Calu3 (cell line): ENCODE measurements at regions not wholly inside any gene's neighbourhood (a gene's known extent, or its start where the extent isn't known, plus 50 kb on each side); places are given as distances from the start of the nearest gene placed in this dataset.

ENCODE experiments used
- BruUV-seq: library from RNA; stranded (reverse); fragments of 400-500 nt; replicated peaks from 2 replicates; lab custom pipeline; 2021; lab: Mats Ljungman, UMichigan
- CTCF ChIA-PET: fragments of 300-600 bp; sonication (Branson Sonifier 250); formaldehyde crosslinking; loops from one replicate; lab custom pipeline; 2022; ENCODE audit warnings: antibody characterized with exemption; lab: Charles Lee
- DNase-seq: peaks from one replicate; pipeline ENCODE4 v3.0.0; 2022
- H3K27ac Mint-ChIP-seq: one replicate; pipeline ENCODE4 v1.8.0; 2022; ENCODE audit warnings: mixed read lengths; ENCODE audit not compliant: unreplicated experiment
- H3K27me3 Mint-ChIP-seq: one replicate; pipeline ENCODE4 v1.8.0; 2022; ENCODE audit warnings: mixed read lengths; ENCODE audit not compliant: unreplicated experiment
- H3K36me3 Mint-ChIP-seq: one replicate; pipeline ENCODE4 v1.8.0; 2022; ENCODE audit warnings: mild to moderate bottlenecking, moderate library complexity, mixed read lengths; ENCODE audit not compliant: insufficient read depth, unreplicated experiment
- H3K4me1 Mint-ChIP-seq: one replicate; pipeline ENCODE4 v1.8.0; 2022; ENCODE audit warnings: mild to moderate bottlenecking, low read depth, mixed read lengths; ENCODE audit not compliant: unreplicated experiment
- H3K4me3 Mint-ChIP-seq: one replicate; pipeline ENCODE4 v1.8.0; 2022; ENCODE audit warnings: mild to moderate bottlenecking, low read depth, moderate library complexity, mixed read lengths; ENCODE audit not compliant: unreplicated experiment
- H3K9me3 Mint-ChIP-seq: one replicate; pipeline ENCODE4 v1.8.0; 2022; ENCODE audit warnings: low read depth, mixed read lengths; ENCODE audit not compliant: unreplicated experiment
- CTCF ChIP-seq: fragments of 200-600 bp; IDR thresholded peaks from one replicate; pipeline ENCODE4 v1.8.0; 2022; ENCODE audit warnings: antibody characterized with exemption; ENCODE audit not compliant: unreplicated experiment
- intact Hi-C: fragments of 100-400 bp; cut with micrococcal nuclease; formaldehyde crosslinking; loops from one replicate; pipeline ENCODE4 v1.10.0; 2022; ENCODE audit not compliant: unreplicated experiment

- no peak for DNase-seq
- TF ChIP-seq CTCF: no peak
- no peak overlapping the region for H3K27ac Mint-ChIP-seq
- H3K4me3 Mint-ChIP-seq: no peak overlapping the region
- no TSS peak for BruUV-seq
- no peaks in the 10 kb centered on the region for H3K36me3 Mint-ChIP-seq
- intact Hi-C loops: no loop called here
- CTCF ChIA-PET: interaction anchor here (0.6 kb wide), 1 partner anchor 31 kb away, joined by 3 read pairs; no protein-coding TSS in a partner anchor
- no peaks in the 10 kb centered on the region for H3K9me3 Mint-ChIP-seq
- H3K27me3 Mint-ChIP-seq: no peaks in the 10 kb centered on the region
- H3K4me1 Mint-ChIP-seq: no peaks in the 10 kb centered on the region
Measured at GRCh38 chr10:29055101-29055500, 233.8 kb upstream of the LYZL1 start.

GRCh38 chr10:29056729-29057128 is 232.1 kb upstream of the LYZL1 start:
- CTCF ChIA-PET: interaction anchor here (0.6 kb wide), 1 partner anchor 611 kb away, joined by 5 read pairs; no protein-coding TSS in a partner anchor
- BruUV-seq: no TSS peak
- Mint-ChIP-seq H3K27me3 (no peaks in the 10 kb centered on the region), H3K9me3 (no peaks in the 10 kb centered on the region), H3K27ac (no peak overlapping the region), H3K4me1 (no peaks in the 10 kb centered on the region), H3K36me3 (no peaks in the 10 kb centered on the region), H3K4me3 (no peak overlapping the region)
- no peak for TF ChIP-seq CTCF
- no peak for DNase-seq
- intact Hi-C loops: no loop called here

GRCh38 chr10:29057822-29058331 is 231.0 kb upstream of the LYZL1 start:
- no peak overlapping the region for H3K27ac Mint-ChIP-seq
- no peaks in the 10 kb centered on the region for H3K27me3 Mint-ChIP-seq
- no peaks in the 10 kb centered on the region for H3K36me3 Mint-ChIP-seq
- no peaks in the 10 kb centered on the region for H3K9me3 Mint-ChIP-seq
- no TSS peak for BruUV-seq
- H3K4me1 Mint-ChIP-seq: no peaks in the 10 kb centered on the region
- CTCF ChIA-PET: no interaction called here
- H3K4me3 Mint-ChIP-seq: no peak overlapping the region
- intact Hi-C loops: no loop called here
- DNase-seq: no peak
- no peak for TF ChIP-seq CTCF

- peaks cover 9% of the 10 kb centered on the region for H3K4me1 Mint-ChIP-seq
- no peak overlapping the region for H3K27ac Mint-ChIP-seq
- intact Hi-C loops: no loop called here
- no peak overlapping the region for H3K4me3 Mint-ChIP-seq
- no peak for TF ChIP-seq CTCF
- no peak for DNase-seq
- no peaks in the 10 kb centered on the region for H3K36me3 Mint-ChIP-seq
- H3K27me3 Mint-ChIP-seq: no peaks in the 10 kb centered on the region
- CTCF ChIA-PET: no interaction called here
- no peaks in the 10 kb centered on the region for H3K9me3 Mint-ChIP-seq
- BruUV-seq: no TSS peak
Measured at GRCh38 chr10:29063806-29064644, 224.8 kb upstream of the LYZL1 start.
